ENCODE measurements at regions not wholly inside any gene's neighbourhood (a gene's known extent, or its start where the extent isn't known, plus 50 kb on each side); places are given as distances from the start of the nearest gene placed in this dataset.

DNA sequence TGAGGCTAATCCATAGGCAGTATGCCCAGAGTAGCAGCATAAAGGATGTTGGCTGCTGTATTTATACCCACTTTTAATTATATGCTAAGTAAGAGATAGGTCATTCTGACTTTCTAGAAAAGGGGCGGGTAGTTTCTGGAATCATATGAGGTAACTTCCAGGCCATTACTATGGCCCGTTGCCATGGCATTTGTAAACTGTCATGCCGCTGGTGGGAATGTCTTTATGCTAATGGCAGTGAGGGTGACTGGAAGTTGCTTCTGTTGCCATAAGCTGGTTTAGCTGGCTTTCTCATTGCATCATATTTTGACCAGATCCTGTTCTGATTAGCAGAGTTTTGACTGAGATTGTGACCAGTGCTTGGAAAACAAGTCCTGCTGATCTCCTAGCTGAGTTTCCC, 929.6 kb upstream of the CDH8 start:
- BruUV-seq (replicated peaks) = no TSS peak
- Mint-ChIP-seq H3K36me3 (ENCODE audit: insufficient read depth, unreplicated experiment) (no peaks in the 10 kb centered on the region), H3K9me3 (ENCODE audit: unreplicated experiment) (no peaks in the 10 kb centered on the region), H3K4me3 (ENCODE audit: unreplicated experiment) (no peak overlapping the region), H3K27me3 (ENCODE audit: insufficient read depth, unreplicated experiment) (peaks cover 2% of the 10 kb centered on the region), H3K4me1 (ENCODE audit: low read depth, unreplicated experiment) (no peaks in the 10 kb centered on the region), H3K27ac (ENCODE audit: unreplicated experiment) (no peak overlapping the region)
- no peak overlapping the region for H3K4me3 ChIP-seq (ENCODE audit: low read depth, low read length)
- no peaks in the 10 kb centered on the region for H3K36me3 ChIP-seq (ENCODE audit: control insufficient read depth, insufficient read depth, low read length)
- CTCF ChIA-PET = no interaction called here
- no peaks in the 10 kb centered on the region for H3K27me3 ChIP-seq (replicated peaks; ENCODE audit: control insufficient read depth, insufficient read depth, low read length)
- no peaks in the 10 kb centered on the region for H3K4me1 ChIP-seq
- intact Hi-C loops (cut with micrococcal nuclease; ENCODE audit: unreplicated experiment) = no loop called here
- H3K9me3 ChIP-seq = no peaks in the 10 kb centered on the region
- POLR2A ChIA-PET = no interaction called here
- DNase-seq = no peak
- TF ChIP-seq, protein P1, sequence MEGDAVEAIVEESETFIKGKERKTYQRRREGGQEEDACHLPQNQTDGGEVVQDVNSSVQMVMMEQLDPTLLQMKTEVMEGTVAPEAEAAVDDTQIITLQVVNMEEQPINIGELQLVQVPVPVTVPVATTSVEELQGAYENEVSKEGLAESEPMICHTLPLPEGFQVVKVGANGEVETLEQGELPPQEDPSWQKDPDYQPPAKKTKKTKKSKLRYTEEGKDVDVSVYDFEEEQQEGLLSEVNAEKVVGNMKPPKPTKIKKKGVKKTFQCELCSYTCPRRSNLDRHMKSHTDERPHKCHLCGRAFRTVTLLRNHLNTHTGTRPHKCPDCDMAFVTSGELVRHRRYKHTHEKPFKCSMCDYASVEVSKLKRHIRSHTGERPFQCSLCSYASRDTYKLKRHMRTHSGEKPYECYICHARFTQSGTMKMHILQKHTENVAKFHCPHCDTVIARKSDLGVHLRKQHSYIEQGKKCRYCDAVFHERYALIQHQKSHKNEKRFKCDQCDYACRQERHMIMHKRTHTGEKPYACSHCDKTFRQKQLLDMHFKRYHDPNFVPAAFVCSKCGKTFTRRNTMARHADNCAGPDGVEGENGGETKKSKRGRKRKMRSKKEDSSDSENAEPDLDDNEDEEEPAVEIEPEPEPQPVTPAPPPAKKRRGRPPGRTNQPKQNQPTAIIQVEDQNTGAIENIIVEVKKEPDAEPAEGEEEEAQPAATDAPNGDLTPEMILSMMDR (IDR thresholded peaks at IDR 0.05; ENCODE audit: insufficient read depth in 1 of 2, low read depth in 1 of 2, low read length in 1 of 2, severe bottlenecking in 1 of 2, unreplicated experiment in 1 of 2) = no peak

DNA sequence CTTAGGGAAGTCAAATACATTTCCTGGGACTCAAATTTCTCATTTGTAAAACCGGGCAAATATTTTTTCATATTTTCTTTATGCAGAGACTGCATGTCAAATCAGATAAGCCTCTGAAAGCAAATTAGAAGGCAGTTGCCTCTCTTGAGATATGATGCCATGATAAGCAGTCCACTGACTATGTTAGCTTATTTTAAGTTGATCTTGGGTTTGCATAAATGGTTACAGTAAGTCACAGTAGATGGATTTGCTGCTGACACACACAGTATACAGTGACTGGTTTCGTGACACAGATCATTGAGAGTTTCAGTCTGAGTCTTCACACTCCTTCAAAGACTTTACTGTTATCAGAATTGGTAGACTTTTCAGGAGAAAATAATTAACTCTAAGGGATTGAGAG, 927.6 kb upstream of the CDH8 start:
- no peaks in the 10 kb centered on the region for H3K27me3 ChIP-seq (replicated peaks; ENCODE audit: control insufficient read depth, insufficient read depth, low read length)
- Mint-ChIP-seq H3K9me3 (ENCODE audit: unreplicated experiment) (no peaks in the 10 kb centered on the region), H3K4me3 (ENCODE audit: unreplicated experiment) (no peak overlapping the region), H3K27ac (ENCODE audit: unreplicated experiment) (no peak overlapping the region), H3K36me3 (ENCODE audit: insufficient read depth, unreplicated experiment) (no peaks in the 10 kb centered on the region), H3K4me1 (ENCODE audit: low read depth, unreplicated experiment) (no peaks in the 10 kb centered on the region), H3K27me3 (ENCODE audit: insufficient read depth, unreplicated experiment) (peaks cover 2% of the 10 kb centered on the region)
- no TSS peak for BruUV-seq (replicated peaks)
- H3K4me3 ChIP-seq (ENCODE audit: low read depth, low read length) = no peak overlapping the region
- CTCF ChIA-PET = no interaction called here
- intact Hi-C loops (cut with micrococcal nuclease; ENCODE audit: unreplicated experiment) = no loop called here
- H3K9me3 ChIP-seq = no peaks in the 10 kb centered on the region
- no peaks in the 10 kb centered on the region for H3K4me1 ChIP-seq
- POLR2A ChIA-PET = no interaction called here
- H3K36me3 ChIP-seq (ENCODE audit: control insufficient read depth, insufficient read depth, low read length) = no peaks in the 10 kb centered on the region
- TF ChIP-seq, protein P1 (IDR thresholded peaks at IDR 0.05; ENCODE audit: insufficient read depth in 1 of 2, low read depth in 1 of 2, low read length in 1 of 2, severe bottlenecking in 1 of 2, unreplicated experiment in 1 of 2) = no peak
- DNase-seq = no peak

DNA sequence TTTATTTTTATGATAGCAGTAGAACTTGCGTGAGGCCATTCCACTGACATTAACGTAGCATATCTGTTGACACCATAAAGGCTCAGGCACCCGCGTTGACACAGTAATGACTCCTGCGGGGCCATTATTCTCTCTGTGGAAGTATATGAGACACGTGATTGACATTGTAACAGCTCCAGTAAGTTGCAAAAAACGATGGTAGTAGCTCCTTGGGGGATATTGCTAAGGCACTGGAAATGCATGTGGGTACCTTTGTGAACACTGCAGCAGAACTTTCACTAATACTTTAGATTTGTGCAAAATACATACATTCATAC, 918.8 kb upstream of the CDH8 start:
- intact Hi-C loops (cut with micrococcal nuclease; ENCODE audit: unreplicated experiment) = no loop called here
- CTCF ChIA-PET = no interaction called here
- no peak for DNase-seq
- peaks cover 11% of the 10 kb centered on the region for H3K27me3 Mint-ChIP-seq (ENCODE audit: insufficient read depth, unreplicated experiment)
- H3K36me3 Mint-ChIP-seq (ENCODE audit: insufficient read depth, unreplicated experiment) = no peaks in the 10 kb centered on the region
- Histone ChIP-seq H3K36me3 (ENCODE audit: control insufficient read depth, insufficient read depth, low read length) (no peaks in the 10 kb centered on the region), H3K27me3 (replicated peaks; ENCODE audit: control insufficient read depth, insufficient read depth, low read length) (no peaks in the 10 kb centered on the region), H3K9me3 (no peaks in the 10 kb centered on the region; the same call in 1 of the 2 replicates), H3K4me1 (no peaks in the 10 kb centered on the region), H3K4me3 (ENCODE audit: low read depth, low read length) (no peak overlapping the region)
- BruUV-seq (replicated peaks) = no TSS peak
- TF ChIP-seq, protein P1 (IDR thresholded peaks at IDR 0.05; ENCODE audit: insufficient read depth in 1 of 2, low read depth in 1 of 2, low read length in 1 of 2, severe bottlenecking in 1 of 2, unreplicated experiment in 1 of 2) = no peak
- no peaks in the 10 kb centered on the region for H3K9me3 Mint-ChIP-seq (ENCODE audit: unreplicated experiment)
- POLR2A ChIA-PET = interaction anchor here (0.7 kb wide), 1 partner anchor 125 kb away, joined by 4 read pairs; no protein-coding TSS in a partner anchor
- no peaks in the 10 kb centered on the region for H3K4me1 Mint-ChIP-seq (ENCODE audit: low read depth, unreplicated experiment)
- no peak overlapping the region for H3K4me3 Mint-ChIP-seq (ENCODE audit: unreplicated experiment)
- no peak overlapping the region for H3K27ac Mint-ChIP-seq (ENCODE audit: unreplicated experiment)
